GM21360 (cell line): ENCODE measurements at regions not wholly inside any gene's neighbourhood (a gene's known extent, or its start where the extent isn't known, plus 50 kb on each side); places are given as distances from the start of the nearest gene placed in this dataset.
"Not testable (repeated sequence)": the region's sequence is repeated elsewhere in the genome, so short reads cannot be mapped to it uniquely, and the experiment has no call there.

ENCODE experiments used
- ATAC-seq: cut with Tn5 transposase; IDR thresholded peaks from one replicate; pipeline ENCODE4 v1.9.1; 2021; ENCODE audit warnings: mild to moderate bottlenecking, moderate library complexity; ENCODE audit not compliant: unreplicated experiment

DNA sequence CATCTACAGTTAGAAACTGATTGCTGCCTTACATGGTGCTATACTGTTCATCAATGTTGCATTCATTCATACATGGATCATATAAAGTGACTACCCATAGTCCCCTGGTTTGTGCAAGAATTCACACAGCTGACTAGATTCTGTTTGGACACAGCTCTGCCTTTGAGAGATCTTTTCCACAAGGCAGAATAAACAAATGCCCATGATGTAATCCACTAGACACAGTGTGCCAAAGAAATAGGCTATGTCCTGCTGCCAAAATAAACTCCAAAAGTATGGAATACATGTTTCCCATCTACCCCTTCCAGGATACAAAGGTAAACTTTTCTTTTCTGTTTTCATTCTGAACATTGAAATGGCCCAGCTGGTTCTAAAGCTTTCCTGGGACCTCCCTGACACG is 269.4 kb upstream of the CHAC2 start:
- ATAC-seq, result no peak

DNA sequence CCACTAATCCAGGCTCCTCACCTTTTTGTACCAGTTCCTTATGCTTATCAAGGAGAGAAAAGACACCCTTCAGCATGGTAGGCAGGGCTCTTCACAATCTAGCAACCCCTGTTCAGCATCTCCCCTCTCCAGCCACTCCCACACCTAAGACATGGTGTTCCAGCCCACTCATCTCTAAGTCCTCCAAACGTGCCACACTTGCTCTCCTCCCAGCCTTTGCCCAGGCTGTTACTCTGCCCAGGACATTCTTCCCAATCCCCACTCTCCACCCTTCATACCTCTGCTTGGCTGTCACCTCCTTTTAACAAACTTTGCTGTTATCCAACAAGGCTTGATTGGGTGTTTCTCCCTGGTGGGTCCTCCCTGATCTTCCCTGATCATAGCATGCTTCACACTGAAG is 270.6 kb upstream of the CHAC2 start:
- ATAC-seq, result no peak

DNA sequence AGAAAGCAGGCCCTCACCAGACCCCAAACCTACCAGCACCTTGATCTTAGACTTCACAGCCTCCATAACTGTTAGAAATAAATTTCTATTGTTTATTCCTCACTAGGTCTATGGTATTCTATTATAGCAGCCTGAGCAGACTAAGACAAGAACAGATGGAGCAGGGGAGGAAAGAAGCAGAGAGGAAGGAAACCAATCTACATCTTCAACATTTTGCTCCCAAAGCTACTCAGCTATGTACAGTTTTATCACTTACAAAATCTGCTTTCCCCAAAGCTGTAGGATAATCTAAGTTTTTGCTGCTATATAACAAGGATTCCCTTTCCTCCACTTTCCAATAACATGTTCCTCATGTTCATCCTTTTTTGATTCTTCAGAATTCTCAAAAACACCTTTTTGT is 274.4 kb upstream of the CHAC2 start:
- ATAC-seq, result no peak

DNA sequence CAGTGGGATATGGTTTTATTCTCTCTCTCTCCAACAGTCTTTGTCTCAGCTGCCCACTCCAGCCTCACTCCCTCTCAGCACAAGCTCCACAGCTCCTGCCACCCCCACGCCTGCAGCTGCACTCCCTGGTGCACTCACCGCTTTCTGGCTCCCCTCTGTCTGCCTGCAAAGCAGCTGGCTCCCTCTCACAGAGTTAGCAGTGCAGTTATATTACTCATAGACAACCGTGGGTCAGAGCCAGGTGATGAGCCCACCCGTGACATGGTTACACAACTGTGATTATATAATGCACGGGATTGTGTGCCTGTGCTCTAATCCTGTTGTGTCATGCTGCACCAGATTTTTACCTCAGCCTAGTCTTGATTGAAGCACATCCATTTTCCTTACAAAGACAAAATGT is 276.9 kb upstream of the CHAC2 start:
- no peak for ATAC-seq

DNA sequence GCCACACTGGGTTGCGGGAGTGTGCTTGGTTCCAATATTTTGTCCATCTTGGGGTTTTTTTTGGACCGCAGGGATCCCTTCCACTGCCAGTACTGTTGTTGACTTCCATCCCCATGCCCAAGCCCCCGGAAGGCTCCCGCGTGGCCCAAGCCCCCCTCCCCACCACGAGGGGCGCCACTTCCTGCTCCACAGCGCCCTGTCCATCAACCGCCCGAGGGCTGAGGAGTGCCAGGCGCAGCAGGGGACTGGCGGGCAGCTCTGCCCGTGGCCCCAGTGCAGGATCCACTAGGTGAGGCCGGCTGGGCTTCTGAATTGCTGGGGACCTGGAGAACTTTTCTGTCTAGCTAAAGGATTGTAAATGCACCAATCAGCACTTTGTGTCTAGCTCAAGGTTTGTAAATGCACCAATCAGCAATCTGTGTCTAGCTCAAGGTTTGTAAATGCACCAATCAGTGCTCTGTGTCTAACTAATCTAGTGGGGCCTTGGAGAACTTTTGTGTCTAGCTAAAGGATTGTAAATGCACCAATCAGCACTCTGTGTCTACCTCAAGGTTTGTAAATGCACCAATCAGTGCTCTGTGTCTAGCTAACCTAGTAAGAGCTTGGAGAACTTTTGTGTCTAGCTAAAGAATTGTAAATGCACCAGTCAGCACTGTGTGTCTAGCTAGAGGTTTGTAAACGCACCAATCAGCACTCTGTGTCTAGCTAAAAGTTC is 281.3 kb upstream of the CHAC2 start:
- not testable (repeated sequence) for ATAC-seq

DNA sequence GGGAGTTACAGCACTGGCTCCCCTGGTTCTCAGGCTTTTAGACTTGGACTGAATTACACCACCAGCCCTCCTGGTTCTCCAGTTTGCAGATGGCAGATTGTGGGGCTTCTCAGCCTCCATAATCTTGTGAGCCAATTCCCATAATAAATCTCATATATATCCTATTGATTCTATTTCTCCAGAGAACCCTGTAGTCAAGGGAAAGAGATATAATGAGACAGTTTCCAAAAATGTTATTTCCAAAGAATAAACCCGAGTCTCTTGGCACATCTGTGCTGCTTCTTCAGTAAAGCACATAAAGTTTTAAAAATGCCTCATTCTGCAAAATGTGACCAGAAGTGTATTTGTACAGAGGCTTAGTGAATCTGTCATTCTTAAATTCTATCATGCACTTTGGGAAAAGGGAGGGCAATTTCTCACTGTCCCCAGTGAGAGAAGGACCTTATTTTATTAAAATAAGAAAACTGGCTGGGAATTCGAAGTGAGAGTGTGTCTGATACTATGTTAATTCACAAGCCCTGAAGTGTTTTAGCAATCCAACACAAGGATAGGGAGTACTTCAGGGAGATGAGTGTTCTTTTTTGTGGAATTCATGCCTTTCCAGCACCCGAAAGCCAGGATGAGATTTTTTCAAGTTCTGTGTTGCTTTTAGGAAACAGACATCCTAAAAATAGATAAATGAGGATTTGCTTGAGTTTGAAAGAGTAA is 282.4 kb upstream of the CHAC2 start:
- no peak for ATAC-seq

DNA sequence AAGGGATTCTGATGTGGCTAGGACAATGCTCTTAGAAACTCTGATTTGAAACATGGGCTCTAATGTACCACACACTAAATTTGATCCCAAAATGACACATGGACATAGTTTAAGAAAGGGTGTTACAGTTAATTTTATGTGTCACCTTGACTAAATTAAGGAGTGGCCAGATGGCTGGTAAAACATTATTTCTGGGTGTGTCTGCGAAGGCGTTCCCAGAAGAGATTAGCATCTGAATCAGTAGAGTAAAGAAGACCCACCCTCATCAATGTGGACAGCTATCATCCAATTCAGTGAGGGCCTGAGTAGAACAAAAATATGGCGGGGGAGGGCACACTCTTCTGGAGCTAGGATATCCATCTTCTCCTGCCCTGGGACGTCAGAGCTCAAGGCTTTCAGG is 283.1 kb upstream of the CHAC2 start:
- no peak for ATAC-seq

DNA sequence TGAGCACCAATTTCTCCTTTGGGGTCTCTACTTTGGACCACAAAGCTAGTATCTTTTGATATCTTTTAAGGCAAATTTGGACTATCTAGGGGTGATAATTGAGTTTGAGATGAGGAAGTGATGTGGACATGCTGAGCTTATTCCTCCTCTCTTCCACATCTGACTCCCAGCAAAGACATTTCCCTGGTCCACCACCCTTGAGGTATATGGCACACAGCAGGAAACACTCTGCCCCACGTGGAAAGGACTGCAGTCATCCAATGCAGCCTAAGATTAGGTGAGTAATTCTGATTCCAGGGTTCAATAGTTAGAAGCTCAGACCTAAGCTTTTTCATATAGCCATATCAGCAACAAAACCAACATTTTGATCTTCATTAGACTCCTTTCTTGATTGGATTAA is 290.1 kb upstream of the CHAC2 start:
- no peak for ATAC-seq

DNA sequence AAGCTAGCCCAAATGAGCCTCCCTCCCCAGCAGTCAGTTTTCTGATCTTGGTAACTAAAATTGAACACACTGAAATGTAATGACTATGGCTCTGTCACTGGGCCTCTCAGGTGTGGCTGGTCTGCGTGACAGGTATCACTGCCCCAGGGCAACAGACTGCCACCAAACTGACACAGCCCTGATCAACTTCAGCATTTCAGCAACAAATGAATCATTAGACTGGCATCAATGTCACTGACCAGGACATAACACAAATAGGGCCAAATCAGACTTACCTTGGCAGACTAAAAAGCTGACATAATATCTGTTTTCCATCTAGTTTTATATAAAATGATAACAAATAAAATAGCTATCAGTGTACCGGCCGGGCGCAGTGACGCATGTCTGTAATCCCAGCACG is 290.8 kb upstream of the CHAC2 start:
- no peak for ATAC-seq

DNA sequence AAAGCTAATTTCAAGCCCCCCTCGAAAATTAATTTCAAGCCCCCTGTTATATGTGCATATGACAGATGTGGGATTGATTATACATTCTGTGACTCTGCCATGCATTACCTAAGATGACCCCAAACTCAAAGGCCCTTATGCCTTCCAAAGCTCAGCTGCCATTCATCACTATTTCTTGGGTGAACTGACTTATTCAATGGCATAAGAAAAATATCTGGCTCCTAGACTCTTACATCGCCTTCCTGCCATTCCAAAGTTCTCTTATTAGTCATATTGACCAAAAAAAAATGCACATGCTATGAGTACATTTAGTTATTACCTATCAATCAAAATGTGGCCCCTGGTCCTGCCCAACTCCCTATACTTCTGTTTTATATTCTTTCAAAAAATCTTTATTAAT is 291.8 kb upstream of the CHAC2 start:
- no peak for ATAC-seq

DNA sequence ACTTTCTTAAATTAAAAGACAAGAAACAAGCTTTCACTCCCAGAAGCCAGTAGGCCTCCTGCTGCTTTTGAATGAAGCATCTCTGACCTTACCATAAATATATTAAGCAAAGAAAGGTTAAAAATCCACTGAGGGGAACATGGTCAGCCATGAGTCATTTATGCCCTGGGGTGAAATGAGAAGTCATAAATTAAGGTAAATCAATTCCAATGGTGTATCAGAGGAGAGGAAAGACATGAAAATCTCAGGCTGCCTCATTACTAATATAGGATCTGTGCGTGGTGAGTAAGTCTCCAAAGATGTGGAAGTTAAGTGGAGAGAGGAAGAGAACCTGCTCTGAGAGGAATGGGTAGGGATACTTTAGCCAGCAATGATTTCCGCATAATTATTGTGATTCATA is 292.3 kb upstream of the CHAC2 start:
- no peak for ATAC-seq

DNA sequence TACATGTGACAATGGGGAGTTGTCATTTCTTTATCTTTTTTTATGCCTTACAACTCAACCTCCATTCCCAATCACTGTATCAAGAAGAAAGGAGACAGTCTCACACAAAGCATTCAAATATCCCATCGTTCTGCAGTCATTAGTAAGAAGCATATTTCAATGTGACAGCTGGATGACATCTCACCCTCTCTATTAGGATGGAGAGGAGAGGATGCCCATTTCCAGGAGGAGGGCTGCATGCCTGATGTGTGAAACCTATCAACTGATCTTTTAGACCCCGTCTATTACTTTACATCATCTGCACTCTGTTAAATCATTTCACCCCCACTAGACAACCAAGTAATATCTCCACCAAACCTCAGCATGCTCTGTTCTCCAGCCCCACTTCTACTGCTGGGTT is 292.7 kb upstream of the CHAC2 start:
- ATAC-seq, result no peak

DNA sequence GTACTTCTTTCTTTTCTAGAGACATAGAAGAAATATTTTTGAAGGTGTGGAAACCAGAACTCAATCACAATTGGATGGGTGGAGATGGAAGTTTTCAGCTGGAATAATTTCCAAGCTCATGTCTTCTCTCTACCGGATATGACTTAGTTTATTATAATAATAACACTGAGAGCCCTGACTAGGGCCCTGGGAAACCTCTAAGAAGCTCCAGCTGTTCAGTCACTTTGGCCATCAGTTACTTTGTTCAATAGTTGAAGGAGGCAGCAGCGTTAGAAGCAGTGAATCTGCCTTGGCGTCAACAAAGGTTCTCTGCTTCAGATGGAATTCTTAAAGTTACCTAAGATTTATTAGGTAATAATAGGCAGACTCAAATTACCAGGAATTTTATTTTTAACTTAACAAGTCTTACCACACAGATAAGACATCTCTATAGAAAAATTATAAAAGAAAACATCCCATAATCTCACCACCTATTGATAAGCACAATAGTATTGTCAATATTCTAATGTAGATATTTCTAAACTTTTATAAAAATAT is 293.8 kb upstream of the CHAC2 start:
- no peak for ATAC-seq

DNA sequence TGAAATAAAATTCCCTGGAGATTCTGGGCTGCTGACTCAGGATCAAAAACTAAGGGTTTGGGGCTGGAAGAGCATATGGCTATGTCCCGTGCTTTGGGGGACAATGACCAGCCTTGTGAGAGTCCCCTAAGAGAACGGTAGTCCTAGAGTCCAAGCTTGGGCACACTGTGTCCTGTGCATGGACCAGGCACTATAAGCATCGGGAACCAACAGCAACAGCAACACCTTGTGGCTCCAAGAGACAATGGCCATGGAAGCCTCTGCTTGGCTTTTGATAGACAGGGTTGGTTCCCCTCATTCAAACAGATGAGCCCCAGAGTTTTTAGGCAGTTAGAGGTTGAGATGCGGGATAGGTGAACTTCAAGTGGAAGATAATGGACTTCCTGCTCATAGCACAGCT is 294.4 kb upstream of the CHAC2 start:
- ATAC-seq, result no peak

DNA sequence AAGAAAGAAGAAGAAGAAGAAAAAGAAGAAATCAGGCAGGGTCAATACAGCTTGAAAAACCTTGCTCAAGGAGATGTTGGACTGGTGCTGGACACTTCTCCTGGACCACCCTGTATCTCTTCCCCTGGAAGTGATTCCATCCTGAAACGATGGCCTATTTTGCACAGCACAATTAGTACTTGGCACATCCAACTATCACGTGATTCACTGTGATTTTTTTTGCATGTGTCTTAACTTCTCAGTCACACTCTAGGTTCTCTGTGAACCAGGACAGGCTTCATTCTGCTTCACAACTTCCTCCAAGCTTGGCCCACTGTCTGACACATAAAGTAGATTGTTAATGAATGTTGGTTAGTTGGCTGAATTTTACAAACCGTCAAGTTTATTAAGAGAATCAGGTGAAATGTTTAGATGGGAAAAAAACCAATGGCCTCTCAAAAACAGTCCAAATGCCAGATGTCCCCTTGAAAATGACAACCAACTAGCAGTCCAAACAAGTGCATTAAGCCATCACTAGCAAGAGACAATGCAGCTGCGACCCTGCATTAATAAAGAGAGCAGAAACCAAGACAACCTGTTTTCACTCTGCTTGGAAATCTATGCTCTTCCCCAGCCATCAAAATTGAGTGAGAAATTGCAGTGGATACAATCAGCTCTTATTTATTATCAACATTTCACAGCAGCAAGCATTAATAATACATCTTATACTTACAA is 300.0 kb upstream of the CHAC2 start:
- ATAC-seq, result no peak

DNA sequence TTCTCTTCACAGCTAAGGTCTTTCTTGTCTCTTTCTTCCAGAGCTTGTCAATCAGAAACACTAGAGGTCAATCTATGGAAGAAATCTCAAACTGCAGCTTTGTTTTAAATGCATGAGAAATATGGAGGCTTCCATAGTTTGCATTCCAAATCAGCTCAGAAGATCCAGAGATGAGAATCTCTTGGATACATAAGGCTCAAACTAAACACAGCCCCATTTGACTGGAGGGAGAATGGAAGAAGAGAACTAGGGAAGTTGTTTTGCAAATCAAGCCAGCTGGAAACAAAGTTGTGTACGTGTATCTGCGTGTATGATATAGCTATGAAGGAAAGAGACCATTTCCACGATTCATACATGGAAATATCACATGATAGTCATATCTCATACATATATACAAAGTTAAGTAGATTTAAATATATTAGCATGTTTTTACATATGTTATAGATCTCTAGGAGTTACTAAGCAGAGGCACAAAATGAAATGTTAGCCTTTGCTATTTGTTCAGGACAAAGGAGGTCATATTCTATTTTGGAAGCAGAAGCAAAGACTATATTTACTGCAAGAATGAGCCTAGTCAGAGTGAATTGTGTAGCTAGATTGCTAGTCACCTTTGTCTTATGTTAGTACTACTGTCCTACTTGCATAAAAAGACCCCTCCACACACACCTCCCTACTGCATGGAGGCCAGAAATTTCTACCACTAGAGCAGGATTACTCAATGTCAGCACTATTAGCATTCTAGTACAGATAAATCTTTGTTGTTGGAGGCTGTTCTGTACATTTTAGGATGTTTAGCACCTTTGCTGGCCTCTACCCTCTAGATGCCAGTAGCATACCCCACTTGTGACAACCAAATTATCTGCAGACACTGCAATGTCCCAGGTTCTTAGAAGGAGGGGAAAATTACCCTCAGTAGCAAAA is 303.5 kb upstream of the CHAC2 start:
- no peak for ATAC-seq

DNA sequence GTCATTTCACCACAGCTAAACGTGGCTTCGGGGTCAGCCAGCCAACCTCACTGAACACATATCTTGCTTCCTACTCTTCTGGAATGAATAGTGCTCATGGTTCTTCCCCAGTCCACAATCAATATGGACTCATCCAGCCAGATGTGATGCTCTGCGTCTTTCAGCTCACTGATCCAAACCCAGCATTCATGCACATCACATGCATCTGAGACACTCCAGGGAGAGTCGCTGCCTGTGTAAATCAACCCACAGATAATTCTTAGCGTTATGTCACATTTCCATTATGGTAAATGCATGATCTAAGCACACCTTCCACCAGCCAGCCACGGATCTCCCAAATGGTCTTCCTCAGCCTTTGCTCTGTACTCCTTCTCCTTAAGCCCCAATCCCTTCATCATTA is 306.7 kb upstream of the CHAC2 start:
- no peak for ATAC-seq

DNA sequence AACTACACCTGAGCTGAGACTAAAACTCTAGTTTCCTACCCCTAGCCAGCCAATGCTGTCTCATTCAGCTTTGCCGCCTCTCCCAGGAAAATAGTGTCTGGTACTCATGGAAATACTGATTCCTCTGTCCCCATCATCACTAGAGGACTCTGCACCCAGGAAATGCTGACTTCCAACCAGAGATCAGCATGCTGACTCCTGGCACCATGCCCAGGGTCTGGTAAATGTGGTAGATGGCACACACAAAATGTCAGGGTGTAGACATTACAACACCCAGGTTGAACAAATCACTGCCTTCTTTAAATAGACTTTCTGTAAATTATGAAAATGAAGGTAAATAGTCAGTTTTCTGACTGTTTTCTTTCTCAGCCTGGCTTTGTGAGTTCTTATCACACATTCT is 307.3 kb upstream of the CHAC2 start:
- no peak for ATAC-seq

DNA sequence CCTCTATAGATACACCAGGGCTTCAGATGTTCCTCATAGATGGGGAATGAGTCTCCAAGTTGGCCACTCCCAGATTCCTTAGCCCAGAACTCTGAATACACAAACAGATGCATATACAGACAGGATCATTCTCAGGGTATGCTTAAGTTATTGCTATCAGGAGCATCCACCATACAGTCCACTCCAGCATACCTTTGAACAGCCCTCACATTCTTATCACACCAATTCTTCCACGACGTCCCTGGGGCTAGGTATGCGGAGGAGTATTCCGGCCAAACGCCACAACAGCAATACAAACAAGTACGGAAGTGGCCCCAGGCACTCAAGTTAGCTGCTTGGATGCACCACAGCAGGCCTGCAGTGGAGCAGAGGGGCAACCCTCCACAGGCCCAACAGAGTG is 312.5 kb upstream of the CHAC2 start:
- no peak for ATAC-seq

DNA sequence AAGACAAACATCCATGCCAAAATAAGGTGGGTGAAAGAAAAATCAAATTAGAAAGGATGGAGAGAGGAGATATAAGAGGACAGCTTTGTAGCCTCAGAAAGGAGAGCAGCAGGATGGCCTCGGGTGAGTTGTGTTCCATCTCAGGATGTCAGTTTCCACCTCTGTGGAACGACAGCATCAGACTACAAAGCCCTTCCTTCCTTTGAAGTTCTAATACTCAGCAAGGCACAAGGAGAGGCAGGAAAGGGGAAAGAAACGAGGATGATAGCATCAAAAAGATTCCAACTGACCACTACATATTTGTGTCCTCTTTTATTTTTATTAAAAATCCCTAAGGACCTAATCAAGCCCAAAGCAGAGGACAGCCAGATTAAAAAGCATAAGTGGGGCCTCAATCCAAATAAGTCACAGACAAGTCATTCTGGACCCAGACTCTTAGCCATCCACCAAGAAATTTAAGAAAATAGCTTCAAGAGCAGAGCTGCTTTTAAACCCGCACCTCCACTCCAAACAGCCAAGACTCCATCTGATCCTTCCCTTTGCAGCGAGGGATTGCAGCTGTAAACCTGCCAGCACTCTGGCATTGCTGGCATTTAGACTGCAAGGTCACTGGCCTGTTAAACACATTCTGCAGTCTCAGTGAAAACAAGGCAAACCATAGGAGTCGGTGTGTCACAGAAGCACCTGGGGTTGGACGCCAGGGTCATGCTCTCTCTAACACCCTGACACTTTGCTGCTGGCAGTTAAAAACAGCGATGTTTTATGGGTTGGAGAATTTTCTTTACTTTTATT is 314.5 kb upstream of the CHAC2 start:
- no peak for ATAC-seq
